Aorta (tissue), 5 donors: ENCODE measurements at regions not wholly inside any gene's neighbourhood (a gene's known extent, or its start where the extent isn't known, plus 50 kb on each side); places are given as distances from the start of the nearest gene placed in this dataset.

Source experiments
- ATAC-seq: fragments of 200-7000 bp; cut with Tn5 transposase; one replicate; pipeline ENCODE4 v1.9.1; 2022; ENCODE audit warnings: moderate library complexity; ENCODE audit not compliant: low FRiP score
- DNase-seq, 2 donors: peaks; one replicate each; pipeline ENCODE4 v3.0.0-alpha.2; 2020
- H3K27ac ChIP-seq, 2 donors: one replicate each; pipeline ENCODE4 v1.5.1; 2013; ENCODE audit warnings: low read length in 2 of 2, mild to moderate bottlenecking in 2 of 2, moderate library complexity in 2 of 2, control low read depth in 1 of 2, inconsistent platforms in 1 of 2, low read depth in 1 of 2
- H3K27me3 ChIP-seq, 2 donors: one replicate each; pipeline ENCODE4 v1.6.1; 2013; ENCODE audit warnings: control low read depth in 1 of 2, low read length in 1 of 2, mild to moderate bottlenecking in 1 of 2, moderate library complexity in 1 of 2; ENCODE audit not compliant: insufficient read depth in 2 of 2, control insufficient read depth in 1 of 2
- H3K36me3 ChIP-seq, 2 donors: one replicate each; pipeline ENCODE4 v1.6.1; 2013; ENCODE audit warnings: control low read depth in 1 of 2, low read length in 1 of 2, mild to moderate bottlenecking in 1 of 2; ENCODE audit not compliant: insufficient read depth in 2 of 2, control insufficient read depth in 1 of 2
- H3K4me1 ChIP-seq, 2 donors: one replicate each; pipeline ENCODE4 v1.6.1; 2013; ENCODE audit warnings: low read length in 2 of 2, control low read depth in 1 of 2, mild to moderate bottlenecking in 1 of 2, moderate library complexity in 1 of 2; ENCODE audit not compliant: insufficient read depth in 2 of 2, control insufficient read depth in 1 of 2
- H3K4me3 ChIP-seq, 2 donors: one replicate each; pipeline ENCODE4 v1.5.1; 2013; ENCODE audit warnings: low read length in 2 of 2, control low read depth in 1 of 2, mild to moderate bottlenecking in 1 of 2
- H3K9me3 ChIP-seq: one replicate; pipeline ENCODE4 v1.6.1; 2013; ENCODE audit warnings: mild to moderate bottlenecking, low read length; ENCODE audit not compliant: control insufficient read depth
- WGBS, 2 donors: extraction: QIAGEN DNeasy Blood & Tissue Kit; methylation state at CpG; one replicate each; pipeline ENCODE4 v1.1.7; 2013; 5-methylcytosine and 5-hydroxymethylcytosine counted together
- intact Hi-C, 2 donors: fragments of 100-400 bp; cut with DNase I; formaldehyde crosslinking; loops; one replicate each; pipeline versions ENCODE4 v1.14.2 to v1.15.0; 2022
- donor health status: healthy with polysubstance abuse.
- donor health status: Bipolar disorder and iron deficiency.
- donor health status: DM: no; HTN: no; CAD: no.
- donor health status: DM: no; HTN: no; CAD: no.
- donor health status: DM: yes; HTN: yes; CAD: no.

DNA sequence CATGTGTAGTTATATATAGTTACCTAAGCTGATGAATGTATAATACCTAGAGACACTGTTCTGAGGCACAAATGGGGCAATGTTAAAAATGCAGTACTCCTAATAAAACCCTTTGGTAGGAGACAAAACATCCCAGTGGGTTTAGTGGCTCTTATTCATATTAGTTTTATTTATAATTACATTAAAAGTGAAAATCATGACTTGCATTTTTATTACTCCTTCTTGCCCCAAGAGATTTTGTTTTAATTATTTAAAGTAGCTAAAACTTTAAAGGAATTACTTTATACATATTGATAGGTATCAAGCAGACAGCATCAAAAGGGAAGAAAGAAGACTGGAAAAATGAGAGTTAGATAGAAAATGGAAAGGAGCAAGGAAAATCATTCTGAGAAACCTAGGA is 688.6 kb downstream of the GALC start:
- H3K27ac ChIP-seq = no peak overlapping the region
- no peak for DNase-seq
- intact Hi-C loops = no loop called here
- no peaks in the 10 kb centered on the region for H3K36me3 ChIP-seq
- ATAC-seq = no peak
- no peaks in the 10 kb centered on the region for H3K27me3 ChIP-seq
- no peaks in the 10 kb centered on the region for H3K4me1 ChIP-seq
- H3K4me3 ChIP-seq = no peak overlapping the region
- H3K9me3 ChIP-seq = no peaks in the 10 kb centered on the region

DNA sequence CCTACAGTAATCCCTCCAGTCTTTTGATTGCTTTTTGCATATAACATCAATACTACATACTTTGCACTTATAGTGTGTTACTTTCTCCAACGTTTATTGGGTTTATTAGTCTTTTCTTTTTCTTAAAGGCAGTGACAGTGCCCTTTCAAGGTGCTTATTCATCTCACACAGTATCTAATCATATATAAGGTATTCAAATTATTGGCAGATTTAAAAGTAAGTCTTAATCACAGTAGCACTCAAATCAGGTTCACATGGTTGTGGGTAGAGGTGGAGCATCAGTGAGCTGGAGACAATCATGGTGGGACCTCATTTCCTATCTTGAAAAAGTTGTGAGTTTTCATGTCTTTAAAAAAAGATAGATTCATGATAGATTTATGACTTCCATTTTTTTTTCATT is 706.2 kb downstream of the GALC start:
- Histone ChIP-seq H3K36me3 (no peaks in the 10 kb centered on the region), H3K27me3 (no peaks in the 10 kb centered on the region), H3K4me1 (no peaks in the 10 kb centered on the region), H3K4me3 (no peak overlapping the region), H3K27ac (no peak overlapping the region), H3K9me3 (peaks cover 1% of the 10 kb centered on the region)
- WGBS, 2 donors = 70 to 73% methylated on average over 1 of the region's 1 CpG
- intact Hi-C loops = no loop called here
- ATAC-seq (no peak), DNase-seq (no peak)

DNA sequence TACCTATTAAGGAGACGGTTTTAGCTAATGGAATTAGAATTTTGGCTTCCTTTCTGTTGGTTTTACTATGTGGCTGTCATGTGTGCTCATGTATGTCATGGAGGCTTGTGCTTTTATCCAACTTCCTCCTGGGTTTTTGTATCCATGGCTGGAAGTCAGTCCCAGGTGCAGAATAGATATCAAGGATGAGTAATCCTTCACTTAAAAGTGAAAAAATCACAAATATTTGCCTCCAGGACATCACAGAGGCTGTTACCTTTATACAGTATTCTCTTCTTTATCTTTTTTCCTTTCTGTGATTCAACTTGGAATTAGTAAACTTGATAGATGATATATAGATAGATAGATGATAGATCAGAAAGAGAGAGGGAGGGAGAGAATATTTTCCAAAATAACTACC is 706.8 kb downstream of the GALC start:
- Histone ChIP-seq H3K27ac (no peak overlapping the region), H3K4me3 (no peak overlapping the region), H3K9me3 (peaks cover 1% of the 10 kb centered on the region), H3K4me1 (no peaks in the 10 kb centered on the region), H3K36me3 (no peaks in the 10 kb centered on the region), H3K27me3 (no peaks in the 10 kb centered on the region)
- WGBS, 2 donors = 28 to 33% methylated on average over 1 of the region's 1 CpG
- ATAC-seq (no peak), DNase-seq (no peak)
- intact Hi-C loops = no loop called here

DNA sequence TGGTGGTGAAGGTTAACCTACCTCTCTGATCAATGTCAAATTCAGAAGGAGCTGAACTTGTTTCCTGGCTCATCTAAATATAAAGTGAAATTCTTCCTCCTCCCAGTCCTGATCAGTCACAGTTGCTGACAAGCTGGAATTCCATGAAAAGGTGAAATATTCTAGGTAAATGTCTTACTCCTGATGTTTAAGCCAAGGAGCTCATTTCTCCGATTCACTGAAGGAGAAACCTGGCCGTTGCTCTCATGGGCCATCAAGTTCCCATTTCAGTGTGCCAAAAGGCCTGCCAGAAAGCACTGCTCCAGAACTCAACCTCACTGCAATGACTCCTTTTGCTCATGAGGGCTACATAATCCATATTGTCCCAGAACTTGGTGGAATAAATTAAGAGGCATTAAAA is 707.5 kb downstream of the GALC start:
- Histone ChIP-seq H3K9me3 (peaks cover 1% of the 10 kb centered on the region), H3K4me3 (no peak overlapping the region), H3K27ac (no peak overlapping the region), H3K27me3 (no peaks in the 10 kb centered on the region), H3K4me1 (no peaks in the 10 kb centered on the region), H3K36me3 (no peaks in the 10 kb centered on the region)
- intact Hi-C loops = no loop called here
- DNase-seq (no peak), ATAC-seq (no peak)
- WGBS, 2 donors = 75 to 83% methylated on average over 2 of the region's 2 CpGs

DNA sequence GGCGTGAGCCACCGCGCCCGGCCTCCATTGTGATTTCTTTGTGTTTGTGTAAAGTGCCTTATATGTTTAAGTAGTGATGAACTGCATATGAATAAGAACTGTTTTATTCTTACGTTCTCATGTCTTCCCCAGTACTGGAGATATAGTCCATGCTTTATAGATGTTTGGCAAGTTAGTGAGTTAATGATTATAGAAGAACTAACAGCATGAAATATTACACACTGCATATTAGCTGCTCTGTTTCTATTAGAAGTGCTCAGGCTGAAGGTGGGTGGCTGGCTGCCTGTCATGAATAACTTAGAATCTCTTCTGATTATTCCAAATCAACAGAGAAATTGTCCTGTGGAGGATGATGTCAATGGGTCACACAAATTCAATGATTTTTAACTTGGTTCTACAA is 709.4 kb downstream of the GALC start:
- no peaks in the 10 kb centered on the region for H3K27me3 ChIP-seq
- ATAC-seq (no peak), DNase-seq (no peak)
- 94 to 97% methylated on average over 5 of the region's 5 CpGs for WGBS, 2 donors
- H3K9me3 ChIP-seq = peaks cover 1% of the 10 kb centered on the region
- H3K36me3 ChIP-seq = no peaks in the 10 kb centered on the region
- intact Hi-C loops = no loop called here
- H3K27ac ChIP-seq = no peak overlapping the region
- H3K4me1 ChIP-seq = no peaks in the 10 kb centered on the region
- no peak overlapping the region for H3K4me3 ChIP-seq

DNA sequence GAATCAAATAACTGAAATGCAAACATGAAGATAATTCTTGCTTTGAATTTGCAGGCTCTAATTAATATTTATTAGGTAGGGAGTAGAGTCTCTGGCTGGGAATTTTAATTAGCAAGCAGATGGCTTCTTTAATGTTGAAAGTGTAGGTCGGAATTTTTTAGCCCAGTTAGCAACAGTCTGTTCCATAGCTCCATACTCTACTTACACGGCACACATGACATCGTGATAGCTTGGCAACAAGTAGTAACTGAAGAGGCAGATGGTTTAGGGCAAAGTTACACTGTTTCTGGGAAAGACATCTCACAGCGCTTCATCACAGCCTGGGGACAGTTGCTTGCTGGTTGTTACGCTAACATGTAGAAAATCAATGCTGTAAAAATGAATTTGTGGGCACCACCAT is 710.7 kb downstream of the GALC start:
- H3K27ac ChIP-seq = no peak overlapping the region
- H3K4me1 ChIP-seq = no peaks in the 10 kb centered on the region
- peaks cover 1% of the 10 kb centered on the region for H3K9me3 ChIP-seq
- WGBS, 2 donors = 89 to 93% methylated on average over 5 of the region's 5 CpGs
- DNase-seq (no peak), ATAC-seq (no peak)
- H3K36me3 ChIP-seq = no peaks in the 10 kb centered on the region
- no peak overlapping the region for H3K4me3 ChIP-seq
- intact Hi-C loops = no loop called here
- no peaks in the 10 kb centered on the region for H3K27me3 ChIP-seq

DNA sequence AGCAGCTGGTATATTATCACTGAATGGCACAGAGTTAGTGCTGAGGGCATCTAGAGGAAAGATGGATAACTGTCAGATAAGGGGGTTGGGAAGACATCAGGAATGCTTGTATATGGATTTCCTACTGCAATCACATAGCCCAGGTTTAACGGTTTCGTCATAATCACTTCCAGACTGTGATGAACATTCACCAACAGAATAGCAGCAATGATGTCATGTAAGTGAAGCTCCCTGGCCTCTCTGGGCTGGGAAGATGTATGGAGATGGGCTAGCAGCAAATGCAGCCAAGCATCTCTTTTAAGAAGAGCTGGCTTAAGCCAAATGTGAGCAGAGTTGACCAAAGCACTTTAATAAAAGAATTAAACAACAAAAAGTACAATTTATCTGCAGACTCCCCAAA is 714.6 kb downstream of the GALC start:
- H3K27me3 ChIP-seq = no peaks in the 10 kb centered on the region
- WGBS, 2 donors = 53 to 63% methylated on average over 2 of the region's 2 CpGs
- ATAC-seq = no peak
- H3K36me3 ChIP-seq = no peaks in the 10 kb centered on the region
- DNase-seq = no peak
- peaks cover 1% of the 10 kb centered on the region for H3K9me3 ChIP-seq
- H3K4me3 ChIP-seq = no peak overlapping the region
- H3K4me1 ChIP-seq = no peaks in the 10 kb centered on the region
- intact Hi-C loops = no loop called here
- no peak overlapping the region for H3K27ac ChIP-seq

DNA sequence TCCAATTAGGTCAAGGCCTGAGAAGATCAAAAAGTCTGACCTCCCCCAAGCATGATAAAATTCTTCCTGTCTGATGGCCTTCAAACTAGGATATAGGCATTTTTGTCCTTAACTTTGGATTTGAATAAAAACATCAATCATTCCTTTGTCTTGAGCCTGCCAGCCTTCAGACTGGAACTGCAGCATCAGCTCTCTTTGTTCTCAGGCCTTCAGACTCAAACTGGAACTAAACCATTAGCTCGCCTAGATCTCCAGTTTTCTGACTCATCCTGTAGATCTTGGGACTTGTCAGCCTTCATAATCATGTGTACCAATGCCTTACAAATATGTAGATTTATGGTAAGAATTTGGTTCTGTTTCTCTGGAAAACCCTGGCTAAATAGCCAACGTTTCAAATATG is 721.7 kb downstream of the GALC start:
- Histone ChIP-seq H3K4me1 (no peaks in the 10 kb centered on the region), H3K4me3 (no peak overlapping the region), H3K27ac (no peak overlapping the region), H3K27me3 (no peaks in the 10 kb centered on the region), H3K9me3 (peaks cover 2% of the 10 kb centered on the region), H3K36me3 (no peaks in the 10 kb centered on the region)
- intact Hi-C loops = no loop called here
- DNase-seq (no peak), ATAC-seq (no peak)
- WGBS, 2 donors = 0 to 39% methylated on average over 2 of the region's 2 CpGs

DNA sequence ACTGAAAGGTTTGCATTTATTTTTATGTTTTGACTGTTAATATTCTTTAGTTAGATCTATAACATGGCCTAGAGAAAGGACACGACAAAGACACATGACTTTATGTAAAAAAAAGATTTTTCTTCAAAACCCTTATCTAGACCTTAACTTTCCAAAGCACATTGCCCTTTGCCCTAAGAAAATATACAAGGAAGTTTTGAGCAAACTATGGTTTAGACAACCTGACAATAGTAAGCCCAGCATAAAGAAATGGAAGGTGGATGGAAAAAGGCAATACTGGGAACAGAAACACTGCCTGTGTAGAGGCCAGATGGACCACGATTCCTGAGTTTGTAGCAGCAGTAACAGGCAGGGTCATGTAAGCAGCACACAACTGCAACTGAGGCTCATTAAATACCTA is 724.0 kb downstream of the GALC start:
- Histone ChIP-seq H3K36me3 (no peaks in the 10 kb centered on the region), H3K27ac (no peak overlapping the region), H3K9me3 (peaks cover 2% of the 10 kb centered on the region), H3K4me1 (no peaks in the 10 kb centered on the region), H3K4me3 (no peak overlapping the region), H3K27me3 (no peaks in the 10 kb centered on the region)
- DNase-seq (no peak), ATAC-seq (no peak)
- WGBS, 2 donors = 69% methylated on average over 2 of the region's 2 CpGs
- intact Hi-C loops = no loop called here

DNA sequence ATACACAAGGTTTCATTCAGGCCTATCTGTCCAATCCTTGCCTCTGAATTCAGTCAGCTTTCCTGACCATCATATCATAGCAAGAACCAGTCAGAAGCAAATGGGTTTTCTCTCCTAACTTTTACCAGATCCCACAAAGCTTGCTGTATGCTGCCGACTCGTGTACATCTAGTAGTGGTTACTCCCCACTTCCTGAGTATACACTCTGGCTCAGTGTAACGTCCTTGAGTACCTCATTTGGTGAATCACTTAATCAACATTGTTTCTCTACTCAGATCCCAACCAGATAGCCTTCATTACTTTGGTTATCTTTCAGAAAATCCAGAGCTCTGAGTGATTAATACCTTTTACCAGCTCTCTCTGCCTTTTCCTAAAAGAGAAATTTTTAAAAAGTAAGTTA is 728.2 kb downstream of the GALC start:
- ATAC-seq = no peak
- no peaks in the 10 kb centered on the region for H3K9me3 ChIP-seq
- WGBS, 2 donors = 63 to 74% methylated on average over 3 of the region's 3 CpGs
- H3K36me3 ChIP-seq = no peaks in the 10 kb centered on the region
- H3K27me3 ChIP-seq = no peaks in the 10 kb centered on the region
- no peaks in the 10 kb centered on the region for H3K4me1 ChIP-seq
- no peak overlapping the region for H3K27ac ChIP-seq
- intact Hi-C loops = no loop called here
- no peak overlapping the region for H3K4me3 ChIP-seq
- no peak for DNase-seq
